ENCODE measurements at regions not wholly inside any gene's neighbourhood (a gene's known extent, or its start where the extent isn't known, plus 50 kb on each side); places are given as distances from the start of the nearest gene placed in this dataset.

- CTCF ChIA-PET, result interaction anchor here (0.6 to 1.7 kb wide), 6 partner anchors 83 to 588 kb away, joined by 3 to 6 read pairs (median 4); no protein-coding TSS in a partner anchor
- H3K36me3 Mint-ChIP-seq (ENCODE audit: insufficient read depth, unreplicated experiment), result no peaks in the 10 kb centered on the region
- no TSS peak for BruUV-seq (replicated peaks)
- H3K4me1 Mint-ChIP-seq (ENCODE audit: insufficient read depth, unreplicated experiment), result peaks cover 20% of the 10 kb centered on the region
- no peak for TF ChIP-seq CTCF (IDR thresholded peaks at IDR 0.05; ENCODE audit: unreplicated experiment)
- DNase-seq (ENCODE audit: unreplicated experiment), result no peak
- H3K27ac Mint-ChIP-seq (ENCODE audit: low read depth, unreplicated experiment), result no peak overlapping the region
- POLR2A ChIA-PET, result interaction anchor here (1.7 to 7.6 kb wide), 2 partner anchors 10 to 137 kb away, joined by 5 to 74 read pairs; partner anchors contain the start of gene ARHGAP5
- no peaks in the 10 kb centered on the region for H3K27me3 Mint-ChIP-seq (ENCODE audit: insufficient read depth, unreplicated experiment)
- intact Hi-C loops (cut with micrococcal nuclease), result loop anchor here (5.0 to 10.0 kb wide), 2 partner anchors 55 to 82 kb away; no protein-coding TSS in a partner anchor
- no peaks in the 10 kb centered on the region for H3K9me3 Mint-ChIP-seq (ENCODE audit: unreplicated experiment)
- H3K4me3 Mint-ChIP-seq (ENCODE audit: unreplicated experiment), result no peak overlapping the region
Observed at GRCh38 chr14:31939934-31940333, 137.2 kb upstream of the ARHGAP5 start.

GRCh38 chr14:31941487-31941886 lies 135.6 kb upstream of the ARHGAP5 start:
- Mint-ChIP-seq H3K36me3 (ENCODE audit: insufficient read depth, unreplicated experiment) (no peaks in the 10 kb centered on the region), H3K9me3 (ENCODE audit: unreplicated experiment) (no peaks in the 10 kb centered on the region), H3K27ac (ENCODE audit: low read depth, unreplicated experiment) (no peak overlapping the region), H3K4me1 (ENCODE audit: insufficient read depth, unreplicated experiment) (peaks cover 24% of the 10 kb centered on the region), H3K4me3 (ENCODE audit: unreplicated experiment) (no peak overlapping the region), H3K27me3 (ENCODE audit: insufficient read depth, unreplicated experiment) (no peaks in the 10 kb centered on the region)
- intact Hi-C loops (cut with micrococcal nuclease), result loop anchor here (10.0 kb wide), 1 partner anchor 53 kb away; no protein-coding TSS in a partner anchor
- TF ChIP-seq CTCF (IDR thresholded peaks at IDR 0.05; ENCODE audit: unreplicated experiment), result no peak
- no peak for DNase-seq (ENCODE audit: unreplicated experiment)
- no TSS peak for BruUV-seq (replicated peaks)
- ChIA-PET POLR2A (interaction anchor here (7.6 kb wide), 1 partner anchor 135 kb away, joined by 74 read pairs; the partner anchor contains the start of gene ARHGAP5), CTCF (interaction anchor here (1.5 to 1.7 kb wide), 2 partner anchors 132 to 431 kb away, joined by 3 to 6 read pairs; no protein-coding TSS in a partner anchor)

- DNase-seq (ENCODE audit: unreplicated experiment), result no peak
- H3K27me3 Mint-ChIP-seq (ENCODE audit: insufficient read depth, unreplicated experiment), result no peaks in the 10 kb centered on the region
- H3K4me1 Mint-ChIP-seq (ENCODE audit: insufficient read depth, unreplicated experiment), result peaks cover 32% of the 10 kb centered on the region
- no peak overlapping the region for H3K27ac Mint-ChIP-seq (ENCODE audit: low read depth, unreplicated experiment)
- no peak overlapping the region for H3K4me3 Mint-ChIP-seq (ENCODE audit: unreplicated experiment)
- H3K36me3 Mint-ChIP-seq (ENCODE audit: insufficient read depth, unreplicated experiment), result no peaks in the 10 kb centered on the region
- intact Hi-C loops (cut with micrococcal nuclease), result loop anchor here (10.0 kb wide), 1 partner anchor 52 kb away; no protein-coding TSS in a partner anchor
- CTCF ChIA-PET, result interaction anchor here (0.6 to 2.0 kb wide), 6 partner anchors 7 to 432 kb away, joined by 3 to 7 read pairs (median 3); no protein-coding TSS in a partner anchor
- no TSS peak for BruUV-seq (replicated peaks)
- POLR2A ChIA-PET, result interaction anchor here (0.9 kb wide), 1 partner anchor 81 kb away, joined by 3 read pairs; no protein-coding TSS in a partner anchor
- TF ChIP-seq CTCF (IDR thresholded peaks at IDR 0.05; ENCODE audit: unreplicated experiment), result no peak
- no peaks in the 10 kb centered on the region for H3K9me3 Mint-ChIP-seq (ENCODE audit: unreplicated experiment)
Observed at GRCh38 chr14:31942166-31942841, 134.8 kb upstream of the ARHGAP5 start.

- intact Hi-C loops (cut with micrococcal nuclease), result loop anchor here (10.0 kb wide), 1 partner anchor 51 kb away; no protein-coding TSS in a partner anchor
- Mint-ChIP-seq H3K9me3 (ENCODE audit: unreplicated experiment) (no peaks in the 10 kb centered on the region), H3K36me3 (ENCODE audit: insufficient read depth, unreplicated experiment) (no peaks in the 10 kb centered on the region), H3K4me3 (ENCODE audit: unreplicated experiment) (no peak overlapping the region), H3K27ac (ENCODE audit: low read depth, unreplicated experiment) (no peak overlapping the region), H3K4me1 (ENCODE audit: insufficient read depth, unreplicated experiment) (peaks cover 33% of the 10 kb centered on the region), H3K27me3 (ENCODE audit: insufficient read depth, unreplicated experiment) (no peaks in the 10 kb centered on the region)
- no TSS peak for BruUV-seq (replicated peaks)
- no peak for TF ChIP-seq CTCF (IDR thresholded peaks at IDR 0.05; ENCODE audit: unreplicated experiment)
- POLR2A ChIA-PET, result interaction anchor here (0.7 to 2.1 kb wide), 4 partner anchors 60 to 135 kb away, joined by 3 to 6 read pairs (median 3); no protein-coding TSS in a partner anchor
- DNase-seq (ENCODE audit: unreplicated experiment), result no peak
- CTCF ChIA-PET, result interaction anchor here (1.2 to 2.0 kb wide), 5 partner anchors 8 to 433 kb away, joined by 3 to 7 read pairs (median 3); no protein-coding TSS in a partner anchor
Observed at GRCh38 chr14:31943217-31943799, 133.8 kb upstream of the ARHGAP5 start.

All from MCF 10A (cell line).